ENCODE measurements at regions not wholly inside any gene's neighbourhood (a gene's known extent, or its start where the extent isn't known, plus 50 kb on each side); places are given as distances from the start of the nearest gene placed in this dataset.
A peak's percentile ranks its signal among the peaks of the same experiment; 100 is the strongest.

- H3K27me3 ChIP-seq, result no peaks in the 10 kb centered on the region
- H3K4me3 ChIP-seq, result no peak overlapping the region
- TF ChIP-seq POLR2A (IDR thresholded peaks at IDR 0.05), result no peak
- TF ChIP-seq CTCF (IDR thresholded peaks at IDR 0.05), result no peak
- intact Hi-C loops (cut with DNase I), result no loop called here
- peak in 3 of 4 donors; percentile 35 to 66 (median 46) for ATAC-seq
- H3K9me3 ChIP-seq, result no peaks in the 10 kb centered on the region
- H3K27ac ChIP-seq, result no peak overlapping the region
- no peak for DNase-seq
- peaks cover 0 to 18% (median 6%) of the 10 kb centered on the region in 4 donors for H3K4me1 ChIP-seq
- H3K36me3 ChIP-seq, result no peaks in the 10 kb centered on the region
Observed at GRCh38 chr4:23630110-23630509, 259.7 kb downstream of the PPARGC1A start.

- no peaks in the 10 kb centered on the region for H3K9me3 ChIP-seq
- H3K36me3 ChIP-seq, result no peaks in the 10 kb centered on the region
- intact Hi-C loops (cut with DNase I), result no loop called here
- TF ChIP-seq CTCF (IDR thresholded peaks at IDR 0.05) (no peak), POLR2A (IDR thresholded peaks at IDR 0.05) (no peak)
- no peak overlapping the region for H3K27ac ChIP-seq
- H3K4me3 ChIP-seq, result no peak overlapping the region
- DNase-seq (no peak), ATAC-seq (no peak)
- H3K4me1 ChIP-seq, result peaks cover 0 to 18% (median 6%) of the 10 kb centered on the region in 4 donors
- WGBS (ENCODE audit: insufficient coverage, low coverage, low lambda C conversion rate, missing lambda C conversion rate), result 26% methylated on average over 2 of the region's 2 CpGs
- H3K27me3 ChIP-seq, result no peaks in the 10 kb centered on the region
Observed at GRCh38 chr4:23629421-23629820, 260.4 kb downstream of the PPARGC1A start.

- peak; percentile 79 to 85 (median 82) for ATAC-seq
- no peak overlapping the region for H3K4me3 ChIP-seq
- no peak for DNase-seq
- H3K36me3 ChIP-seq, result no peaks in the 10 kb centered on the region
- WGBS (ENCODE audit: insufficient coverage, low coverage, low lambda C conversion rate, missing lambda C conversion rate), result 40% methylated on average over 1 of the region's 6 CpGs
- no peaks in the 10 kb centered on the region for H3K9me3 ChIP-seq
- no peak overlapping the region for H3K27ac ChIP-seq
- H3K4me1 ChIP-seq, result no peaks in the 10 kb centered on the region
- no peaks in the 10 kb centered on the region for H3K27me3 ChIP-seq
- no peak for TF ChIP-seq POLR2A (IDR thresholded peaks at IDR 0.05)
- TF ChIP-seq CTCF (IDR thresholded peaks at IDR 0.05), result peak; percentile 29 to 44 (median 40)
- intact Hi-C loops (cut with DNase I), result no loop called here
Observed at GRCh38 chr4:23614284-23614892, 275.5 kb downstream of the PPARGC1A start.

GRCh38 chr4:23613782-23614181, 276.1 kb downstream of the PPARGC1A start:
- TF ChIP-seq CTCF (IDR thresholded peaks at IDR 0.05), result no peak
- no peak for TF ChIP-seq POLR2A (IDR thresholded peaks at IDR 0.05)
- Histone ChIP-seq H3K36me3 (no peaks in the 10 kb centered on the region), H3K27me3 (no peaks in the 10 kb centered on the region), H3K27ac (no peak overlapping the region), H3K4me1 (no peaks in the 10 kb centered on the region), H3K4me3 (no peak overlapping the region), H3K9me3 (no peaks in the 10 kb centered on the region)
- DNase-seq, result no peak
- intact Hi-C loops (cut with DNase I), result no loop called here
- no peak for ATAC-seq

GRCh38 chr4:23602720-23603119, 287.1 kb downstream of the PPARGC1A start:
- DNase-seq (no peak), ATAC-seq (no peak)
- H3K9me3 ChIP-seq, result no peaks in the 10 kb centered on the region
- no peaks in the 10 kb centered on the region for H3K27me3 ChIP-seq
- intact Hi-C loops (cut with DNase I), result no loop called here
- H3K27ac ChIP-seq, result no peak overlapping the region
- H3K36me3 ChIP-seq, result no peaks in the 10 kb centered on the region
- WGBS (ENCODE audit: insufficient coverage, low coverage, low lambda C conversion rate, missing lambda C conversion rate), result 33% methylated on average over 2 of the region's 2 CpGs
- no peak overlapping the region for H3K4me3 ChIP-seq
- TF ChIP-seq POLR2A (IDR thresholded peaks at IDR 0.05) (no peak), CTCF (IDR thresholded peaks at IDR 0.05) (no peak)
- H3K4me1 ChIP-seq, result no peaks in the 10 kb centered on the region
